HG02588 (cell line): ENCODE measurements at regions not wholly inside any gene's neighbourhood (a gene's known extent, or its start where the extent isn't known, plus 50 kb on each side); places are given as distances from the start of the nearest gene placed in this dataset.
A peak's percentile ranks its signal among the peaks of the same experiment; 100 is the strongest.
"Not testable (repeated sequence)": the region's sequence is repeated elsewhere in the genome, so short reads cannot be mapped to it uniquely, and the experiment has no call there.

Experiments used
- ATAC-seq: cut with Tn5 transposase; IDR thresholded peaks from one replicate; pipeline ENCODE4 v1.9.1; 2021; ENCODE audit warnings: mild to moderate bottlenecking, moderate library complexity; ENCODE audit not compliant: unreplicated experiment

DNA sequence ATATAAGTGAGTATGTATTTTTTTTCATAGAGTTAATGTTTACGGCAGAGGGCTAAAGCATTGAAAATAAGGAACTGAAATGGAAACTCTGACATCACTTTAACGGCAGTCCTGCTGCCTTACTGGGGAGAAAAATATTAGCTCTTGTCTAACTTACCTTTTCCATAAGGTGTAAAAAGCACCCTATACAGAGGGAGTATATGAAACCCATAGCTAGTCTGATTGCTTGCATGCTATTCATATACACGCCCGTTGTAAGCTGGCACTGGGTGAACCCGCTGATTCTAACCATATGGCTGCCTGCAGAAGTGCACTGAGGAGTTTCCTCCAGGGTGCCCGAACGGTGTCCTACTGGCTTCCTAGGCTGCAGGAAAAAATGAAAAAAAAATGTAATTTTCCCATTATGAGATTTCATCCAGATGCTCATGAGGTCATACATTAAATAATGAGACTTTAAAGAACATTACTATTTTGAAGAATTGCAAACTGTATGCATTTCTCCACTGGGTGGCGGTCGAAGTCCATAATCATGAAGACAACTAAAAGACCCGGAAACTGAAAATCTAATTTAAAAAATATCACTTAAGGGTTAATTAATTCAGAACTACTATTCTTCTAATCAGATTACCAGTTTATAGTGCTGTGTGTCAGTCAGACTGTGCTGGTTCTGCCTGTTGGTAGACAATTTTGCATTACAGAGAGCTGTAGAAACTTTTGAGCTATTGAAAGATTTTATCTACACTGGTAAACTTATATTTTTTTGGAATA is 144.7 kb downstream of the ALX1 start:
- peak; percentile 86 for ATAC-seq

DNA sequence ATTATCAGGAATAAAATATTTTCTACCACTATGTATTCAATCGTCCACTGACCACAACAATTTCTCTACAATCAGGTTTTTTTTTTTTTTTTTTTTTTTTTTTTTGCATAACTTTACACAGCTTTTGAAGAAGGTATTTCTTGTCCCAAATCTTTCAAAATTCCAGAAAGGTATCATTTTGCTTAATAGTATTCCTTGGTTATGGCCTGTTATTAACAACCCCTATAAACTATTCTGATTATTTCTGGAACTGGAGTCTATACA is 145.3 kb downstream of the ALX1 start:
- no peak for ATAC-seq

DNA sequence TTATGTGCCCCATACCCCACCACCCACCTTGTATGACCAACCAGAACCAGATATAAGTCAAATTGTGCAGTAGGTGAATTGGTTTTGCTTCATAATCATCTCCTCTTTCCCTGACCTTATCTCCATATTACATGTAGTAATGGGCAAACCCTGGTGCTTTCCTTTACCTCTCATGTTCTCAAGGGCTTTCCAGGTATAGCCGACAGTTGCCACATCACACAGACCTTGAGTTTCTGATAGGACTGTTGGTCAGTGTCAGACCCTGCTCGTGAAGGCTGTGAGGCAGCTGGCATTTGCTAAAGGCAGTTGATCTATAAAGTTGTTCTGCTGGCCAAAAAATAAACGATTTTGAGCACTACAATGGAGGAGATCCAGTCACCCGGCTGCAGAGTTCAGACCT is 145.9 kb downstream of the ALX1 start:
- no peak for ATAC-seq

DNA sequence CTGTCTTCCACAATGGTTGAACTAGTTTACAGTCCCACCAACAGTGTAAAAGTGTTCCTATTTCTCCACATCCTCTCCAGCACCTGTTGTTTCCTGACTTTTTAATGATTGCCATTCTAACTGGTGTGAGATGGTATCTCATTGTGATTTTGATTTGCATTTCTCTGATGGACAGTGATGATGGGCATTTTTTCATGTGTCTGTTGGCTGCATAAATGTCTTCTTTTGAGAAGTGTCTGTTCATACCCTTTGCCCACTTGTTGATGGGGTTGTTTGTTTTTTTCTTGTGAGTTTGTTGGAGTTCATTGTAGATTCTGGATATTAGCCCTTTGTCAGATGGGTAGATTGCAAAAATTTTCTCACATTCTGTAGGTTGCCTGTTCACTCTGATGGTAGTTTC is 153.1 kb downstream of the ALX1 start:
- ATAC-seq: not testable (repeated sequence)

DNA sequence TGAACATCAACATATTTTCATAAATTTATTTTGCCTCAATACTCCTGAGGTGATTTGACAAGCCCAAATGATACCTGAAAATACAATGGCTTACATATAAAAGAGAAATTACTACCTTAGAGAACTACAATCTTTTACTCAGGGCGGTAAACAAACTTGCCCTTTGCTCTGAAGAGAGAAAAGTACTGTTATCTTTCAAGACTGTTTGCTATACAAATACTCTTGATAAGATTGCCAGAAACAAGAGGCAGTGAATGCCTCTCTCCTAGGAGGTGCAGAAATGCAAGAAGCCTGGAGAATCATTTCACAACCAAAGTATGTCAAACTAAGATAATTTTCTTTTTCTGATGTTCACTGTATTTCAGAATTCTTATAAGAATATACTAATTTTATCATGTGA is 160.3 kb downstream of the ALX1 start:
- no peak for ATAC-seq

DNA sequence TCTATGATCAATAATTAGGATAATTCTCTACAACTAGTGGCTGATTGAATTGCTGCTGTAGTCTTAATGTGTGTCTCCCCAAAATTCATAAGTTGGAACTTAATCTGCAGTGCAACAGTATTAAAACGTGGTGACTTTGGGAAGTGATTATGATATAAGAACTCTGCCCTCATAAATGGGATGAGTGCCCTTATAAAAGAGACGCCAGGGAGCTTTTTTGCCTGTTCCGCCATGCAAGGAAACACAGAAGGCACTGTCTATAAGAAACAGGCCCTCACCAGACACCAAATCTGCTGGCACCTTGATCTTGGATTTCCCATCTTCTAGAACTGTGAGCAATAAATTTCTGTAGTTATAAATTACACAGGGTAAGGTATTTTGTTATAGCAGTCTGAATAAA is 161.0 kb downstream of the ALX1 start:
- no peak for ATAC-seq

DNA sequence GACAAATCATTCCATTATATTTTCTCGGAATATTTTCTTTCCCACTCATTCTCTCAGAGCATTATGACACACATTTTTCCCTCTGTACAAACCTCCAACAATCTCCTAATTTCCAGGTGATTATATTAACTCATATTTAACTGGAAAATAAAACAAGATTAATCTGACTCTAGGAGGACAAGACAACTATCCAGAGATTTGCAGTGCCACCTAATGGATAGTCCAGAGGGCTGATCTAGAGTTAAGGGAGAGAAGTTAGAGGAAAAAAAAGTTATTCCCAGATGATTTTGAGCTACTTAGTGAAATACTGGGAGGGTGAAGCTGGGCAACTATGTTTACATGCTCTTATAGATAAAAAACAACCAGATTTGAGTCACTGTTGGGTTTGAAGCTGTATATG is 161.7 kb downstream of the ALX1 start:
- no peak for ATAC-seq

DNA sequence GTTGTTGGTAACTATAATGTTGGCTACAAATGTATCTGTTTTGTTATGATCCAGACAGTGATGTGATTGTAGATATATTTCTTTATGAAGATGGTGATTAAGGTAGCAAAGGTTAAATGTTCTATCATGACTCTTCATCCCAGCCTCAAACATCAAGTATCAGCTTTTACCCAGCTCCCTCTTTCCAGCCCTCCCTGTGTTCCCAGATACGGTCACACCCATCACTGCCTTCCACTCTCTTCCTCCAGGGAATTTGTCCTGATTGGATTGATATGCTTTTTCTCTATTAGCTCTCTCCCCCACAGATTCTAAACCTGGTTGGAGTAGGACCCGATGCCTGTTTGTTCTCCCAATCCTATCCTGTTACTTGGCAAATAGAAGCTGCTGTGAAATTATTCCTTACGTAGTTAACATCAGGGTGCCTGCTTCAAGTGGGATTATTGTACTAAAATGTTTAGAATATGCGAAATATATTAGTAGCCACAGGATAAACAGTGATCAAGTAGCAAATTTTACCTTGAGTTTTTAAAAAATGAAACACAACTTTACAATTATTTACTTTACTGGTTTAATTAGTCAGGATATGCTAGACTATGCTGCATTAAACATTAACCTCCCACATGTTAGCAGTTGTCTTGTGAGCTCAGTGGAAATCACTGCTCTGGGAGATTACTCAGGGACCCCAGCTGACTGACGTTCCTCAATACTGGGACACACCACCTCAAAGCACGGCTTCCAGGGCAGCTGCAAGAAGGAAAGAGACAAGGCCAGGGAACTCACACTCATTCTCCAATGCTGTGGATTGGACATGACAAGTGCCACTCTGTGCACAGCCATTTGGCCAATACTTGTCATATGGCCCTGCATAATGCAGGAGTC is 165.3 kb downstream of the ALX1 start:
- no peak for ATAC-seq

DNA sequence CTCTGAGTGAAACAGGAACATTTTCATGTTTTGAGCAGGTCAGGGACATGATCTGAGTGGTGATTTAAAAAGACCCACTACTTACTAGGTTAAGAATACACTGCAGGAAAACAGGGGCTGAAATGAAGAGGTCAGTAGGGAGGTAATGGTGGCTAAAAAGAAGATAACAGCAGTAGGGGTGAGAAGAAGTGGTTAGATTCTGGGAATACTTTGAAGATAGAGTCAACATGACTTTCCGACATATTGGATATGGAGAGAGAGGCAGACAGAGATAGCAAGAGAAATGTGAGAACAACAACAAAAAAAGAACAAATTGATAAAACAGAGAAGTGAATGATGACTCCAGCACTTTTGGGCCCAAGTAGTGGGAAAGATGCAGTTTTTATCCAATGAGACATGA is 168.0 kb downstream of the ALX1 start:
- ATAC-seq: no peak

DNA sequence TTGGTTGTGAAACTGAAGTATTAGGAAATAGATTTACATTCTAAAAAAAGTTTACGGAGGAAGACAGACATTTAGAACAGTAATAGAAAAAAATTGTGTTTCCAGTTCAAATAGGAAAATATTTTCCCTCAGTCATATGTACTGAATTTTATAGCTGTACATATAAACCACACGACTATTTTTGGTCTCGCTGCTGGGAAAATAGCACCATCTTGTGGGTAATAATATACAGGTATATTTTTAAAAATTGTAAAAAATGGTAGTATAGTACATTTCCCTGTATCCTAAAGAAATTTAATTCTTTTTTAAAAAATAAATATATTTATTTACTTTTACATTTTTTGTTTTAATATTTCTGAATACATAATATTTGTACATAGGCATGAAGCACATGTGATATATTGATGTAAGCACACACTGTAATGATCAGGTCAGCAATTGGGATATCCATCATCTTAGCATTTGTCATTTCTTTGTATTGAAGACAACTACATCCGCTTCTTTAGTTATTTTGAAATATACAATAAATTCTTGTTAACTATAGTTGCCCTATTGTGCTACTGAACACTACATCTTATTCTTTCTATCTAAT is 168.6 kb downstream of the ALX1 start:
- no peak for ATAC-seq

DNA sequence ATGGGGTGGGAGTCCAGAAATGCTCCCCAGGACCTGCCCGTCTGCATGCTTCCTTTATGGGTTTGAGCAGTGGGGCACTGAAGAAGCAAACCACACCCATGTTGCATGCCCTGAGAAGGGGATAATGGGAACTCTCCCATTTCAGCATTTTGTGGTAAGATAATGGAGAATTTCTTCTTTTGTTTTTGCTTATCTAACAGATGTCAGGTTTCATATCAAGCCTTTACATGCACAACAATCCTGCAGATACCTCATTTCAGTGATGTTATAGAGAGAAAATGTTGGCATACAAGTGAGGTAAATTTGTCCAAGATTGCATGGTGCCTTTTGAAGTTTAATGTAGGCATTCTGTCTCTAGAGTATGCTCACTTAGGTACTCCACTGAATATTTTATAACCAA is 177.0 kb downstream of the ALX1 start:
- no peak for ATAC-seq

DNA sequence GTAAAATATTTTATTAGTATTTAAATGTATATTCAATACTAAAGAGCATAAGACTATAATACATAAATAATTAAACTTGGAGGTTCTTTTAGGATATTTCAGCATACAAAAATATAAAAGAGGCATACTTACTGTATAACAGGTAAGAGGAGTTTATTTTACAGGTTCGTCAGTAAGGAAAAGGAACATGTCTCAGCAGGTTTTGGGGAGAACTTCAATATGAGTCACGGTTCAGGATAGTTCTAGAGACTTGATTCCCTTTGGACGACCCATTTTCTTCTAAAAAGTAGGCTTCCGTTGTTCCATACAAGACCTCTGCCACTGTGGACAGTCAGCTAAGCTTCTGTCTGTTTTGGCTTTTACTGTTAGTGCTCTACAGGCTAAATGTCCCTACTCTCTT is 181.1 kb downstream of the ALX1 start:
- ATAC-seq: no peak

DNA sequence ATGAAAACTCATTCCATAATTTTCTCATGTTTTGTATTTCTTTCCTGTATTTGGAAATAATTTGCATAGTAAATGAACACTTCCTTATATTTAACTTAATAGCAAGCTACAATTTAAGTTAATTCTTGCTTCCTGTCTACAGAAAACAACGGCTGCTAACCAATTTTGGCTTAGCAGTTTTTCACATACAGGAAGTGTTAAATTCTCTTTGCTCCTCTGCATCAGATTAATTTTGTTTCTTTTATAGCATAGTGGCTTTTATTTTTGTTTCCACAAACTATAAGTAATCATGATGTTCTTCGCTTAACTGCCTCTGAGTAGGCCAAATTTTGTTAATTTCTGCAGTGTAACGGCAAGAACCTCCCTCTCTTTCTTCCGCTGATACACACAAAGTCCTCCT is 182.9 kb downstream of the ALX1 start:
- no peak for ATAC-seq

DNA sequence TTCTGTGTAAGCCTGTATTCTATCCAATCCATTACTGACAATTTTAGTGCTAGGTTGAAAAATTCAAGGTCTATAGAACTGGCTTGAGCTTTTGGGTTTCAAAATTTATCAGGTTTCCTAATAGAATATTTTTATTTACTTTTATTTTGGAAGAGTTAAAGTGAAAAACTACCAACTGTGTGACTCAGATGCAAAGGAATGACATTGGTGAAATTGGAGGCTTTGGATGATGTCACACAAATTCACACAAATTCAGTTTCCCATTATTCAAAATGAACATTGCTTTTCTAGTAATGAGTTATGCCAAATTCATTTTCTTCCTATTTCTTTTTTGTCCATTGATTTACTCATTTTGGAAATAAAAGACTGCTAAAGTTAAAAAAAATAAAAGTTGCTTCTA is 186.9 kb downstream of the ALX1 start:
- ATAC-seq: no peak

DNA sequence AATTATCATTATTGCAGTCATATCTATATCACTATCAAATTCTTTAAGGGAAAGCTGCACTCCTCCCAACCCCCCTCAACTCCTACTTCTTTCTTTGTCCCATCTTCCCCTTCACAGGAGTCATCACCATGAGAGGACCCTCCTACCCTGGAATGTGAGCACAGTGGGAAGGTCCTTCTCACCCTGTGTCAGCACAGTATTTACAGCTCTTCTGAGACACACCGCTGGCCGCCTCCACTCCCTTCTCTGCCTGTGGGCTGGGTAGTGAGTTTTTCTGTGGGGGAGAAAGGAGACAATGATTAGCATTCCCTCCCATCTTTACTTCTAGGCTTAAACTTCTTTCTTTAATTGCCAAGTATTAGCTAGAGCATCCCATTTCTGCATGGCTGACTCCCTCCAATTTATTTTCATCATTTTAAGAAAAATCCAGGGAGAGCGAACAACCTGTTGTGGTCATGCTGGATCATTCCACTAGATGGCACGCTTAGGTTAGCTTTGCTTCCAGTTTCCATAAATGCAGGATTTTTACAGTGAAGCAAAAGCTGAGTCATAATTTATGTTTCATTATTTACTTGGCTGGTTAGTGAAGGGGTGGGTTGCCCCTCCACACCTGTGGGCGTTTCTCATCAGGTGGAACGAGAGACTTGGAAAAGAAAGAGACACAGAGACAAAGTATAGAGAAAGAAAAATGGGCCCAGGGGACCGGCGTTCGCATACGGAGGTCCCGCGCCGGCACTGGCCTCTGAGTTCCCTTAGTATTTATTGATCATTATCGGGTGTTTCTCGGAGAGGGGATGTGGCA is 188.5 kb downstream of the ALX1 start:
- peak; percentile 94 for ATAC-seq

DNA sequence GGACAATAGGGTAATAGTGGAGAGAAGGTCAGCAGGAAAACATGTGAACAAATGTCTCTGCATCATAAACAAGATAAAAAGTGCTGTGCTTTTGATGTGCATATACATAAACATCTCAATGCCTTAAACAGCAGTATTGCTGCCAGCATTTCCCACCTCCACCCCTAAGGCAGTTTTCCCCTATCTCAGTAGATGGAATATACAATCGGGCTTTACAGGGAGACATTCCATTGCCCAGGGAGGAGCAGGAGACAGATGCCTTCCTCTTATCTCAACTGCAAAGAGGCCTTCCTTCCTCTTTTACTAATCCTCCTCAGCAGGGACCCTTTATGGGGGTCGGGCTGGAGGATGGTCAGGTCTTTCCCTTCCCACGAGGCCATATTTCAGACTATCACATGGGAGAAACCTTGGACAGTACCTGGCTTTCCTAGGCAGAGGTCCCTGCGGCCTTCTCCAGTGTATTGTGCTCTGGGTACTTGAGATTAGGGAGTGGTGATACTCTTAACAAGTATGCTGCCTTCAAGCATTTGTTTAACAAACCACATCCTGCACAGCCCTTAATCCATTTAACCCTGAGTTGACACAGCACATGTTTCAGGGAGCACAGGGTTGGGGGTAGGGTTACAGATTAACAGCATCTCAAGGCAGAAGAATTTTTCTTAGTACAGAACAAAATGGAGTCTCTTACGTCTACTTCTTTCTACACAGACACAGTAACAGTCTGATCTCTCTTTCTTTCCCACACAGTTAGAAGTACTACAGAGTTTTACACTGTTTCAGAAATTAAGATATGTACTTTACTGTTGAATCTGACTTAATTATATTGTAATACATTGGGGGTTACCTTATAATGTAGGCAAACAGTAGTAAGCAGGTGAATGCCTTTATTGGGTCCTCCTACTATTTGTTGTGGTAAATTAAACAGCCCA is 189.4 kb downstream of the ALX1 start:
- ATAC-seq: not testable (repeated sequence)

DNA sequence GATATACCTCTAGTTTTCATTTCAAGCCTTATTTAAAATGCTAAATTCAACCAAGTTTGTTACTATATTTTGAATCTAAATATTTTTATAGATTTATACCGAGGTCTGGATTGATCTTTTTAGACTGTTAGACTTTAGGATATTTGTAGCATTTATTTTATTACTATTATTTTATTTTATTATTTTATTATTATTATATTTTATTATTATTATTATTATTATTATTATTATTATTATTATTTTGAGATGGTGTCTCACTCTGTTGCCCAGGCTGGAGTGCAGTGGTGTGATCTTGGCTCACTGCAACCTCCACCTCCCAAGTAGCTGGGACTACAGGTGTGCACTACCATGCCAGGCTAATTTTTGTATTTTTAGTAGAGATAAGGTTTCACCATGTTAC is 195.3 kb downstream of the ALX1 start:
- not testable (repeated sequence) for ATAC-seq

DNA sequence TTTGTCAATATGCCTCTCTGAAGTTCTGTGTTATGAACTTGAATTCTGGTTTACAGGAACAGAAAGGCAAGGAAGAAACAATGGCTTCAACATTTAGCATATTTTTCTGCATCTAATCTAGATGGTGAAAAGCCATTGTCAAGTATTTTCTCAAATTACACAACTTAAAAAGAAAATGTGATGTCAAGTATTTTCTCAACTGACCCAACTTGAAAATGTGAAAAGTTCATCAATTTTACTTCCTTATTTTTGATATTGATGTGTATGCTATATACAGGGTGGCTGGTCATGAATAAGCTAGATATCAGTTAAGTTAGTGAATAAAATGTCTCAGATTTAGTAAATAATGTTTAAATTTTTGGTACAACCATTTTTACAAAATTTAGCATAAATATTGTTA is 196.7 kb downstream of the ALX1 start:
- no peak for ATAC-seq

DNA sequence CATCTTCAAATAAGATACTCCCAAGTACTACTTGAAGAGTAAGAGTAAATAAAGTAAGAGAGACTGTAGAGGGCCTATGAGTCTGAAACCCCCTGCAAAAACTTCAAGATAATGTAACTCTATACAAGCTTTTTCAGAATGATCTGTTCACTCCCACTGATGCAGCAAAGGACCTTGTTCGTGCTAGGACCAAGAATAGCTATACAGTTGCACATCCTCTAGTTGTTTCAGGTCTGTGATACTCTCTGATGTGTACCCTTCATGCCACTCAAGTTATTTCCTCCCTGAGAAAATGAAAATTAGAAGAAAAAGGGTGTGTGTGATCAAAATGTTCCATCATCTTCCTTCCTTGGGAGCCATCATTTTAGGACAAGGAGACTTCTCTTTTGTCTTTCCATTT is 204.4 kb downstream of the ALX1 start:
- peak; percentile 68 for ATAC-seq

DNA sequence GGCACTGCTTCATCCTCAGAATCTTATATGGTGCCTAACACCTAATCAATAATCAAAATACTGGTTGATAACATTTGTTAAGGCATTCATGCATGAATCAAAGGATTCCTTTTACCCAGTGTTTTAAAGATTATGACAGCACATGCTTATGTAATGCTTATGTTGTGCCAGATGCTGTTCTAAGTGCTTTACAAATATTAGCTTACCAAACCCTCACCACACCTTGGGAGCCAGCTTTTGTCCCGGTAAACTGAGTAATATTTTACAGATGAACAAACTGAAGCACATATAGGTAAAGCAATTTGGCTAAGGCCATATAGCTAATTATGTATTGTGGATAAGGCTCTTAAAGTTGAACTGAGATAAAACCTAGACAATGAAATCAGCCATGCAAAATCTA is 209.2 kb downstream of the ALX1 start:
- no peak for ATAC-seq
